Chondrocyte (in vitro differentiated cells): ENCODE measurements at regions not wholly inside any gene's neighbourhood (a gene's known extent, or its start where the extent isn't known, plus 50 kb on each side); places are given as distances from the start of the nearest gene placed in this dataset.
"Not testable (repeated sequence)": the region's sequence is repeated elsewhere in the genome, so short reads cannot be mapped to it uniquely, and the experiment has no call there.

ENCODE experiments used
- DNase-seq: peaks from one replicate; pipeline ENCODE4 v3.0.0; 2021; ENCODE audit warnings: mixed read lengths, low spot score
- H3K27ac Mint-ChIP-seq: one replicate; pipeline ENCODE4 v1.8.0; 2021; ENCODE audit warnings: mild to moderate bottlenecking, moderate library complexity, mixed read lengths; ENCODE audit not compliant: unreplicated experiment
- H3K27me3 Mint-ChIP-seq: 2 replicates; pipeline ENCODE4 v1.8.0; 2021; ENCODE audit warnings: low read depth, mixed read lengths
- H3K36me3 Mint-ChIP-seq: 2 replicates; pipeline ENCODE4 v1.8.0; 2021; ENCODE audit warnings: low read depth, mixed read lengths
- H3K4me1 Mint-ChIP-seq: 2 replicates; pipeline ENCODE4 v1.8.0; 2021; ENCODE audit warnings: low read depth, mild to moderate bottlenecking, mixed read lengths
- H3K4me3 Mint-ChIP-seq: one replicate; pipeline ENCODE4 v1.8.0; 2021; ENCODE audit warnings: mild to moderate bottlenecking, moderate library complexity, mixed read lengths; ENCODE audit not compliant: unreplicated experiment
- H3K9me3 Mint-ChIP-seq: 2 replicates; pipeline ENCODE4 v1.8.0; 2021; ENCODE audit warnings: low read depth, mixed read lengths
- TF ChIP-seq, protein P1 (sequence below): fragments of 200-600 bp; sonication (generic); IDR thresholded peaks from 2 replicates; pipeline ENCODE4 v1.5.0; 2021; ENCODE audit warnings: antibody characterized with exemption, mild to moderate bottlenecking, moderate library complexity

DNA sequence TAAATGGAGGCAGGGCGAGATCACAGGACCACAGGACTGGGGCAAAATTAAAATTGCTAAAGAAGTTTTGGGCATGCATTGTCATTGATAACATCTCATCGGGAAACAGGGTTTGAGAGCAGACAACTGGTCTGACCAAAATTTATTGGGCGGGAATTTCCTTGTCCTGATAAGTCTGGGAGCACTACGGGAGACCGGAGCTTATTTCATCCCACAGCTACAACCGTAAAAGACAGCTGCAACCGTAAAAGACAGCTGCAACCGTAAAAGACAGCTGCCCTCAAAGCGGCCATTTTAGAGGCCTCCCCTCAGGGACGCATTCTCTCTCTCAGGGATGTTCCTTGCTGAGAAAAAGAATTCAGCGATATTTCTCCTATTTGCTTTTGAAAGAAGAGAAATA lies 170.4 kb upstream of the NPAP1 start:
- H3K27me3 Mint-ChIP-seq = not testable (repeated sequence)

DNA sequence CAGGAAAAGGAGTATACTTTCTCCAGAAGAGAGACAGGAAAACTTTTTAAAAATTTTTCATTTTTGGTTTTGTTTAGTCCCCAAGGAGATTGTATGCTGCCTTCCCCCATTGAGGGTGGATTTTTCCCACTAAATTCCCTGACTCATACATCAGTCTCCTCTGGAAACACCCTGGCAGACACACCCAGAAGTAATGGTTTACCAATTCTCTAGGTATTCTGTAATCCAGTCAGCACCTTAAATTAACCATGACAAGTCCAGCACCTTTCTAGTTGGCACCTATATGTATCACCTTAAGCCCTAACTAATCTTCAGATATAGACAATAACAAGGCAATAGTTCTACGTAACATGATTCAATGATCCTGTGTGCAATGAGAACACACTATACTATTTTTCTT lies 165.9 kb upstream of the NPAP1 start:
- peaks cover 31% of the 10 kb centered on the region for H3K9me3 Mint-ChIP-seq
- H3K36me3 Mint-ChIP-seq, DNase-seq, H3K4me3 Mint-ChIP-seq, H3K27ac Mint-ChIP-seq, H3K4me1 Mint-ChIP-seq, H3K27me3 Mint-ChIP-seq: not testable (repeated sequence)

More for the DNA sequence above, 170.4 kb upstream of the NPAP1 start:
- not testable (repeated sequence) for H3K36me3 Mint-ChIP-seq, H3K4me3 Mint-ChIP-seq, DNase-seq, H3K27ac Mint-ChIP-seq, H3K4me1 Mint-ChIP-seq
- H3K9me3 Mint-ChIP-seq = peaks cover 22% of the 10 kb centered on the region

DNA sequence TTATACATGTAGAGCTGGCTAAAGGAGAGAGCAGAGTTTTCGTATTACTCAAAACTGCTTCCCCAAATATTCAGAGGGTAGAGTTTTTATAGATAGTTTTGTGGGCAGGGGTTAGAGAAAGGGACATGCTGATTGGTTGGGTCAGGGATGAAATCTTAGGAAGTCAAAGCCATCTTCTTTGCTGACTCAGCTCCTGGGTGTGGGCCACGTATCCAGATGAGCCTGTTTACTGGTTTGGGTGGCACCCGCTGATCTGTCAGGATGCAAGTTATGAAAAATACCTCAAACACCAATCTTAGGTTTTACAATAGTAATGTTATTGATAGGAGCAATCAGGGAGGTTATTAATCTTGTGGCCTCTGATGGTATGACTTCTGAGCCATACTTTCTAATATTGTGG lies 164.0 kb upstream of the NPAP1 start:
- not testable (repeated sequence) for DNase-seq, H3K4me3 Mint-ChIP-seq, H3K27me3 Mint-ChIP-seq, H3K36me3 Mint-ChIP-seq, H3K4me1 Mint-ChIP-seq, H3K27ac Mint-ChIP-seq
- H3K9me3 Mint-ChIP-seq = peaks cover 37% of the 10 kb centered on the region

DNA sequence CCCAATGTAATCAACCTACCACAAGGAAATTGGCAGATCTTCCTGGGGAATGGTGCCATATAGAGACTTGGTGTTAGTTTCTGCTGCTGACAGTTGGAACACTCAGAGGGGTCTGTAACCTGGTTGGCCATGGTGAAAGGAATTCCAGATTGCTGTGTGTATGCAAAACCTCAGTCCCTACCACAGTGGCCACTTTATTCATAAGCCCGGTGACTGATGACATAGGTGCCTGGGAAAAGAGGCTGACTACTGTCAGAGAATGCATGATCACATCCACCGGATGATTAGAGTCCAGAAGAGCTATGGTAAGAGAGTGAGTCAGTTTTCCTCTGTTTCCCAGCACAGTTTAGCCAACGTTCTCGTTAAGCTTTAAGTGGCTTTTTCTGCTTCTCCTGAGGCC lies 156.8 kb upstream of the NPAP1 start:
- DNase-seq, H3K27ac Mint-ChIP-seq, H3K27me3 Mint-ChIP-seq, H3K36me3 Mint-ChIP-seq, H3K4me1 Mint-ChIP-seq, H3K4me3 Mint-ChIP-seq: not testable (repeated sequence)
- peaks cover 27% of the 10 kb centered on the region for H3K9me3 Mint-ChIP-seq

DNA sequence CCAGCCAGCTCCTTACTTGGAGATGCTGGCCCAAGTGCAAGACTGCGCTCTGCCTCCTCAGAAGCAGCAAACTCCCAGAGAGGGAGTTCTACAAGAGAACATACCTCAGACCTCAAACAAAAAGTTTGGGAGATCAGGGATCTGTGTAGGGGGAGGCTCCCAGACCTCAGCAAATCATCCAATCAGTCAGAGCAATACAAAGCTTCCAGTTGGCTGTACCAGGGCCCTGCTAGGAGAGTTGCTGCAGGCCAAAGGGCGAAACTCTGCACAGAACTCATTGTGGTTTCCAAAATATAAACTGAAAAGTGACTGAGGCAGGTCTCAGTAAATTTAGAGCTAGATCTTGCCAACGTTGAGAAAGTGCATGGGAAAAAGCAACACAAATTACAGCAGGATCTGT lies 144.3 kb upstream of the NPAP1 start:
- DNase-seq, H3K4me3 Mint-ChIP-seq, H3K4me1 Mint-ChIP-seq, H3K27ac Mint-ChIP-seq, H3K36me3 Mint-ChIP-seq, H3K27me3 Mint-ChIP-seq: not testable (repeated sequence)
- H3K9me3 Mint-ChIP-seq = peaks cover 29% of the 10 kb centered on the region

DNA sequence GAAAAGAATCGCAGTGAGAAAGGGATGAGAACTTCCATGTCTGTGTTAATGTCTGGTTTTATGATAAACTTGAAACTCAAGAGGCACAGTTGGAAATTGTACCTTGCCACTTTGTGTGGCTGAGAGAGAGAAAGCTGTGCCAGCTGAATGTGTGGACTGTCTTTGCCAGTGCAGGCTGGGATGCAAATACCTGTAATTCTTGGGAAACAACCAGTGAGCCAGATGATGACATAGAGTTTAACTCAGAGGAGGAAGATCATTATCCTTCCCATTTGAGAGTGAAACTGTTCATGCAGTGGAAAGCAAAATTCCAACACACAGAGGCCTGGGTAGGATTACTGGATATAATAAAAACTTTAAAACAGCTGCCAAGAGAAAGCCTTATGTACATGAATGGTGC lies 141.5 kb upstream of the NPAP1 start:
- H3K27ac Mint-ChIP-seq, H3K27me3 Mint-ChIP-seq, H3K4me3 Mint-ChIP-seq, H3K36me3 Mint-ChIP-seq, H3K4me1 Mint-ChIP-seq, DNase-seq: not testable (repeated sequence)
- H3K9me3 Mint-ChIP-seq = peaks cover 31% of the 10 kb centered on the region

DNA sequence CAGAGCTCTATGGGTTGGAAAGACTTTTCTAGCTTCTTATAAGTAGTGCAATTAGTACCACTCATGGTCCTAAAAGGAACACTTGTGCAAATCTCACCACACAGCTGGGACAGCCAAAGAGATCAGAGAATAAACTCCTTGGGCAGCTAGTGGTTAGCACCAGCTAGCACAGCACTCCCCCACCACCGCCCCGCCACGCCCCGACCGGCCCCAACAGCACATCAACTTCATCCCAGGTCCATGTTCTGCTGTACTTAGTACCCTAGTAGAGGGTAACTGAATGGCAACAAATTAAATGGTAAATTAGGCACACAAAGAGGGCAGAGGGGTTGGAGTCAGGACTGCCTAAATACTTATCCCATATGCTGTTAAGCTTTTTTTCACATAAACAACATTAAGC lies 118.3 kb upstream of the NPAP1 start:
- not testable (repeated sequence) for H3K27me3 Mint-ChIP-seq, H3K27ac Mint-ChIP-seq, DNase-seq, H3K4me3 Mint-ChIP-seq, H3K36me3 Mint-ChIP-seq, H3K4me1 Mint-ChIP-seq
- peaks cover 34% of the 10 kb centered on the region for H3K9me3 Mint-ChIP-seq

DNA sequence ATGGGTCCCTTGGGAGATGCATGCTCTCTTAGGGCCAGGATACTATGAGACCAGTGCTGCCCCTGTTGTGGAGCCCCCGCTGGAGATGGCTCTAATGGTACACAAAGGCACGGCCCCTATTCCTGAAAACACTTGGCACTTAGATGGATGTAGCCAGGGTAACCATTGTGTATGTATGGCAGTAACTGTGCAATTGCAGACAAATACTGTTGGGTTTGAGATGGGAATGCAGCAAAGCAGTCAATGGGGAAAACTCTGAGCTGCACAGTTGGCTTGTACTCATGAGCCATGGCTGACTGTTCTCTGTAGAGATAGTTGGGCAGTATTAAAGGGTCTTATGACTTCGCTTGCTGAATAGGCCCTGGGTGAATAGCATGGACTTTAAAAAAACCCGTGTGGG lies 67.9 kb upstream of the NPAP1 start:
- TF ChIP-seq, protein P1, sequence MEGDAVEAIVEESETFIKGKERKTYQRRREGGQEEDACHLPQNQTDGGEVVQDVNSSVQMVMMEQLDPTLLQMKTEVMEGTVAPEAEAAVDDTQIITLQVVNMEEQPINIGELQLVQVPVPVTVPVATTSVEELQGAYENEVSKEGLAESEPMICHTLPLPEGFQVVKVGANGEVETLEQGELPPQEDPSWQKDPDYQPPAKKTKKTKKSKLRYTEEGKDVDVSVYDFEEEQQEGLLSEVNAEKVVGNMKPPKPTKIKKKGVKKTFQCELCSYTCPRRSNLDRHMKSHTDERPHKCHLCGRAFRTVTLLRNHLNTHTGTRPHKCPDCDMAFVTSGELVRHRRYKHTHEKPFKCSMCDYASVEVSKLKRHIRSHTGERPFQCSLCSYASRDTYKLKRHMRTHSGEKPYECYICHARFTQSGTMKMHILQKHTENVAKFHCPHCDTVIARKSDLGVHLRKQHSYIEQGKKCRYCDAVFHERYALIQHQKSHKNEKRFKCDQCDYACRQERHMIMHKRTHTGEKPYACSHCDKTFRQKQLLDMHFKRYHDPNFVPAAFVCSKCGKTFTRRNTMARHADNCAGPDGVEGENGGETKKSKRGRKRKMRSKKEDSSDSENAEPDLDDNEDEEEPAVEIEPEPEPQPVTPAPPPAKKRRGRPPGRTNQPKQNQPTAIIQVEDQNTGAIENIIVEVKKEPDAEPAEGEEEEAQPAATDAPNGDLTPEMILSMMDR = no peak
- Mint-ChIP-seq H3K27me3 (no peaks in the 10 kb centered on the region), H3K27ac (no peak overlapping the region), H3K4me3 (no peak overlapping the region), H3K36me3 (no peaks in the 10 kb centered on the region), H3K9me3 (peaks cover 70% of the 10 kb centered on the region), H3K4me1 (no peaks in the 10 kb centered on the region)
- no peak for DNase-seq

DNA sequence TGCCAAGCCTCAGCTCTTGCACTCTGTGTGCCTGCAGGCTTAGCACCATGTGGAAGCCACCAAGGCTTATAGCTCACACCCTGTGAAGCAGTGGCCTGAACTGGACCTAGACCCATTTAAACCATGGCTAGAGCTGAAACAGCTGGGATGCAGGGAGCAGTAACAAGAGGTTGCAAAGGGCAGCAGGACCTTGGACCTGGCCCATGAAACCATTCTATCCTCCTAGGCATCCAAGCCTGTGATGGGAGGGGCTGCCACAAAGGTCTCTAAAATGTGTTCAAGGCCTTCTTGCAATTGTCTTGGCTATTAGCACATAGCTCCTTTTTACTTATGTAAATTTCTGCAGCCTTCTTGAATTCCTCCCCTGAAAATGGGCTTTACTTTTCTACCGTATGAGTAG lies 57.9 kb upstream of the NPAP1 start:
- no peak overlapping the region for H3K27ac Mint-ChIP-seq
- no peaks in the 10 kb centered on the region for H3K4me1 Mint-ChIP-seq
- H3K36me3 Mint-ChIP-seq = no peaks in the 10 kb centered on the region
- H3K9me3 Mint-ChIP-seq = peaks cover 55% of the 10 kb centered on the region
- DNase-seq = no peak
- H3K4me3 Mint-ChIP-seq = no peak overlapping the region
- TF ChIP-seq, protein P1 = no peak
- no peaks in the 10 kb centered on the region for H3K27me3 Mint-ChIP-seq
